Fibroblast of the aortic adventitia (primary cell): ENCODE measurements at regions not wholly inside any gene's neighbourhood (a gene's known extent, or its start where the extent isn't known, plus 50 kb on each side); places are given as distances from the start of the nearest gene placed in this dataset.

Experiments
- DNase-seq: peaks from one replicate; pipeline ENCODE4 v3.0.0-alpha.2; 2010; ENCODE audit warnings: low read depth
- H3K4me3 ChIP-seq: 2 replicates; pipeline ENCODE4 v1.5.1; 2011; ENCODE audit warnings: low read depth, mild to moderate bottlenecking, control low read depth, low read length, moderate library complexity
- CTCF ChIP-seq: IDR thresholded peaks from 2 replicates; pipeline ENCODE4 v1.5.1; 2011; ENCODE audit warnings: mild to moderate bottlenecking, low read length, control low read depth, inconsistent platforms; ENCODE audit not compliant: insufficient read depth

- H3K4me3 ChIP-seq = no peak overlapping the region
- DNase-seq = no peak
- TF ChIP-seq CTCF = no peak
These were observed 140.3 kb downstream of the SALL1 start for GRCh38 chr16:51010817-51011216.

GRCh38 chr16:51009813-51010212 is 141.3 kb downstream of the SALL1 start:
- H3K4me3 ChIP-seq = no peak overlapping the region
- no peak for DNase-seq
- TF ChIP-seq CTCF = no peak

GRCh38 chr16:51009359-51009758 is 141.7 kb downstream of the SALL1 start:
- TF ChIP-seq CTCF = no peak
- no peak for DNase-seq
- no peak overlapping the region for H3K4me3 ChIP-seq

GRCh38 chr16:51008607-51009006 is 142.5 kb downstream of the SALL1 start:
- no peak for TF ChIP-seq CTCF
- no peak for DNase-seq
- no peak overlapping the region for H3K4me3 ChIP-seq

GRCh38 chr16:51008037-51008436 is 143.0 kb downstream of the SALL1 start:
- no peak for DNase-seq
- no peak overlapping the region for H3K4me3 ChIP-seq
- TF ChIP-seq CTCF = no peak

- no peak for DNase-seq
- H3K4me3 ChIP-seq = no peak overlapping the region
- TF ChIP-seq CTCF = no peak
These were observed 147.1 kb downstream of the SALL1 start for GRCh38 chr16:51003850-51004566.
